T-helper 22 cell (primary cell): ENCODE measurements at regions not wholly inside any gene's neighbourhood (a gene's known extent, or its start where the extent isn't known, plus 50 kb on each side); places are given as distances from the start of the nearest gene placed in this dataset.

Source experiments
- DNase-seq: peaks from one replicate; pipeline ENCODE4 v3.0.0-alpha.2; 2020; ENCODE audit warnings: low read depth

- DNase-seq: no peak
Measured at GRCh38 chr2:196399096-196399495, 227.7 kb upstream of the STK17B start.

GRCh38 chr2:196399722-196400691 is 228.6 kb upstream of the STK17B start:
- DNase-seq: no peak

- no peak for DNase-seq
Measured at GRCh38 chr2:196403471-196403870, 232.1 kb upstream of the STK17B start.

- DNase-seq: no peak
Measured at GRCh38 chr2:196404276-196404675, 232.9 kb upstream of the STK17B start.

GRCh38 chr2:196407675-196408264 is 231.7 kb upstream of the CCDC150 start:
- DNase-seq: no peak

- no peak for DNase-seq
Measured at GRCh38 chr2:196409376-196409775, 230.1 kb upstream of the CCDC150 start.

GRCh38 chr2:196410008-196410407 is 229.5 kb upstream of the CCDC150 start:
- no peak for DNase-seq

GRCh38 chr2:196413821-196414274 is 225.7 kb upstream of the CCDC150 start:
- DNase-seq: no peak

- no peak for DNase-seq
Measured at GRCh38 chr2:196415384-196415783, 224.1 kb upstream of the CCDC150 start.

- DNase-seq: no peak
Measured at GRCh38 chr2:196420143-196420542, 219.4 kb upstream of the CCDC150 start.

- DNase-seq: no peak
Measured at GRCh38 chr2:196421880-196422279, 217.6 kb upstream of the CCDC150 start.

GRCh38 chr2:196422361-196422760 is 217.2 kb upstream of the CCDC150 start:
- DNase-seq: no peak

GRCh38 chr2:196426122-196426521 is 213.4 kb upstream of the CCDC150 start:
- no peak for DNase-seq

GRCh38 chr2:196427986-196428634 is 211.4 kb upstream of the CCDC150 start:
- DNase-seq: no peak

GRCh38 chr2:196431076-196431475 is 208.4 kb upstream of the CCDC150 start:
- DNase-seq: no peak

- DNase-seq: no peak
Measured at GRCh38 chr2:196431957-196432356, 207.6 kb upstream of the CCDC150 start.

GRCh38 chr2:196433116-196433515 is 206.4 kb upstream of the CCDC150 start:
- DNase-seq: no peak

GRCh38 chr2:196434217-196434616 is 205.3 kb upstream of the CCDC150 start:
- DNase-seq: no peak

GRCh38 chr2:196435189-196435588 is 204.3 kb upstream of the CCDC150 start:
- no peak for DNase-seq

GRCh38 chr2:196437626-196438025 is 201.9 kb upstream of the CCDC150 start:
- no peak for DNase-seq

- DNase-seq: no peak
Measured at GRCh38 chr2:196439760-196440159, 199.8 kb upstream of the CCDC150 start.

GRCh38 chr2:196440413-196440812 is 199.1 kb upstream of the CCDC150 start:
- no peak for DNase-seq

- DNase-seq: no peak
Measured at GRCh38 chr2:196441527-196441926, 198.0 kb upstream of the CCDC150 start.
